ENCODE measurements at regions not wholly inside any gene's neighbourhood (a gene's known extent, or its start where the extent isn't known, plus 50 kb on each side); places are given as distances from the start of the nearest gene placed in this dataset.
A peak's percentile ranks its signal among the peaks of the same experiment; 100 is the strongest.

- RAD21 ChIA-PET (ENCODE audit: low non-redundant PET in 1 of 2, low total read pairs in 2 of 2, uncharacterized antibody in 2 of 2, unreplicated experiment in 2 of 2): interaction anchor here (0.9 to 1.5 kb wide), 3 partner anchors 9 to 212 kb away, joined by 3 to 4 read pairs (median 3); no protein-coding TSS in a partner anchor
- Histone ChIP-seq H3K9ac (ENCODE audit: low read length) (peak overlapping the region; percentile 69), H3K79me2 (ENCODE audit: insufficient read depth, low read length) (peaks cover 98% of the 10 kb centered on the region), H3K9me3 (ENCODE audit: control insufficient read depth in 1 of 2, insufficient read depth in 1 of 2, low read depth in 1 of 2, low read length in 2 of 2) (no peaks in the 10 kb centered on the region), H3K9me2 (ENCODE audit: insufficient read depth) (no peaks in the 10 kb centered on the region), H3K4me3 (replicated peaks in 1 of 2; ENCODE audit: low read depth in 1 of 2, low read length in 2 of 2) (no peak overlapping the region), H4K20me1 (ENCODE audit: insufficient read depth) (no peaks in the 10 kb centered on the region), H3K27me3 (ENCODE audit: insufficient read depth, low read length) (no peaks in the 10 kb centered on the region), H3K27ac (ENCODE audit: low read depth, low read length) (peak overlapping the region; percentile 99), H3K4me1 (ENCODE audit: control insufficient read depth in 1 of 2, insufficient read depth in 2 of 2, low read length in 2 of 2) (peaks cover 88 to 99% of the 10 kb centered on the region in 2 experiments), H3K4me2 (ENCODE audit: low read length) (peak overlapping the region; percentile 63), H2AFZ (ENCODE audit: low read depth, low read length, poor library complexity, severe bottlenecking) (no peak overlapping the region), H3K36me3 (ENCODE audit: control insufficient read depth in 1 of 2, insufficient read depth in 2 of 2, low read length in 2 of 2) (peaks cover 0 to 53% of the 10 kb centered on the region in 2 experiments; a peak in 2 of 4 replicates)
- POLR2A ChIA-PET: interaction anchor here (1.0 to 13.2 kb wide), 16 partner anchors 9 to 143 kb away, joined by 3 to 227 read pairs (median 4); no protein-coding TSS in a partner anchor
- intact Hi-C loops (cut with micrococcal nuclease): loop anchor here (1.0 to 5.0 kb wide), 4 partner anchors 64 to 210 kb away; no protein-coding TSS in a partner anchor
- BruUV-seq (replicated peaks): no TSS peak
- CTCF ChIA-PET: interaction anchor here (0.6 to 3.4 kb wide), 41 partner anchors 8 to 824 kb away, joined by 3 to 32 read pairs (median 6); no protein-coding TSS in a partner anchor
- DNase-seq (ENCODE audit: low read depth, low spot score) (peak; percentile 86), ATAC-seq (peak; percentile 11)
- TF ChIP-seq REST (IDR thresholded peaks at IDR 0.05; ENCODE audit: low read depth): no peak
- TF ChIP-seq POLR2A (IDR thresholded peaks at IDR 0.05; ENCODE audit: borderline replicate concordance, extremely low read depth, insufficient read depth, insufficient read length): peak; percentile 9
- TF ChIP-seq SIN3A (IDR thresholded peaks at IDR 0.05; ENCODE audit: low read depth): no peak
- peak; percentile 57 for TF ChIP-seq TCF7L2 (IDR thresholded peaks at IDR 0.05; ENCODE audit: borderline replicate concordance, extremely low read depth, insufficient read depth, insufficient read length)
- peak in 2 of 3 experiments; percentile 73 to 78; a peak in 4 of 6 replicates for TF ChIP-seq CTCF (IDR thresholded peaks at IDR 0.05 in 2 of 3, conservative IDR thresholded peaks at IDR 0.05 in 1 of 3; ENCODE audit: borderline replicate concordance in 1 of 3, insufficient read depth in 1 of 3, low read depth in 2 of 3, low read length in 2 of 3)
These were observed 163.0 kb upstream of the KLF14 start for GRCh38 chr7:130896898-130897514.
